ENCODE measurements at regions not wholly inside any gene's neighbourhood (a gene's known extent, or its start where the extent isn't known, plus 50 kb on each side); places are given as distances from the start of the nearest gene placed in this dataset.
"Not testable (repeated sequence)": the region's sequence is repeated elsewhere in the genome, so short reads cannot be mapped to it uniquely, and the experiment has no call there.

- H3K27me3 ChIP-seq (ENCODE audit: control insufficient read depth, insufficient read depth, low read length); H3K36me3 ChIP-seq (ENCODE audit: control insufficient read depth, insufficient read depth, low read length); H3K4me3 ChIP-seq (ENCODE audit: low read length); H3K4me1 ChIP-seq (ENCODE audit: control insufficient read depth, insufficient read depth, low read length); H3K27ac ChIP-seq (ENCODE audit: low read depth, low read length); H3K9ac ChIP-seq (ENCODE audit: low read length): not testable (repeated sequence)
Measured at GRCh38 chr11:134719940-134720690, 308.1 kb upstream of the B3GAT1 start.

DNA sequence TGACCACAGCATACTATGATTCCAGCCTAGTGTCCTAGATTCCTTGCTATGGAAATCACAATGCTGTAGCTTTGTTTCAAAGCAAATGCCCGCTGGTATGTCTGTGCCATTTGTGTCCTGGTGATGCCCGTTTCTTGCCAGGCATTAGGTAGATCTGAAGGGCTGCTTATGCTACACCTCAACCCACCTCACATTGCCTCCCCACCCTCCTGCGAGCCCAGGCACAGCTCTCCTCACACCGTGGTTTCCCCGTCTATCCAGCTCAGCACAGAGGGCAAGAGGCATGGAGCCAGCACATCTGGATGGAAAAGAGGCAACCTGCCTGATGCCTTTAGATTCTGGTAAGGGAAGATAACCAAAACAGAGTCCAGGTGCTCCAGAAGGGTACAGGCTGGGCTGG lies 307.4 kb upstream of the B3GAT1 start:
- Histone ChIP-seq H3K27me3 (ENCODE audit: control insufficient read depth, insufficient read depth, low read length) (no peaks in the 10 kb centered on the region), H3K36me3 (ENCODE audit: control insufficient read depth, insufficient read depth, low read length) (no peaks in the 10 kb centered on the region), H3K9ac (ENCODE audit: low read length) (no peak overlapping the region), H3K4me1 (ENCODE audit: control insufficient read depth, insufficient read depth, low read length) (no peaks in the 10 kb centered on the region), H3K27ac (ENCODE audit: low read depth, low read length) (no peak overlapping the region), H3K4me3 (ENCODE audit: low read length) (no peak overlapping the region)

- no peak overlapping the region for H3K4me3 ChIP-seq (ENCODE audit: low read length)
- no peak overlapping the region for H3K27ac ChIP-seq (ENCODE audit: low read depth, low read length)
- H3K9ac ChIP-seq (ENCODE audit: low read length), result no peak overlapping the region
- no peaks in the 10 kb centered on the region for H3K36me3 ChIP-seq (ENCODE audit: control insufficient read depth, insufficient read depth, low read length)
- H3K4me1 ChIP-seq (ENCODE audit: control insufficient read depth, insufficient read depth, low read length), result no peaks in the 10 kb centered on the region
- no peaks in the 10 kb centered on the region for H3K27me3 ChIP-seq (ENCODE audit: control insufficient read depth, insufficient read depth, low read length)
Measured at GRCh38 chr11:134716582-134716981, 304.5 kb upstream of the B3GAT1 start.

DNA sequence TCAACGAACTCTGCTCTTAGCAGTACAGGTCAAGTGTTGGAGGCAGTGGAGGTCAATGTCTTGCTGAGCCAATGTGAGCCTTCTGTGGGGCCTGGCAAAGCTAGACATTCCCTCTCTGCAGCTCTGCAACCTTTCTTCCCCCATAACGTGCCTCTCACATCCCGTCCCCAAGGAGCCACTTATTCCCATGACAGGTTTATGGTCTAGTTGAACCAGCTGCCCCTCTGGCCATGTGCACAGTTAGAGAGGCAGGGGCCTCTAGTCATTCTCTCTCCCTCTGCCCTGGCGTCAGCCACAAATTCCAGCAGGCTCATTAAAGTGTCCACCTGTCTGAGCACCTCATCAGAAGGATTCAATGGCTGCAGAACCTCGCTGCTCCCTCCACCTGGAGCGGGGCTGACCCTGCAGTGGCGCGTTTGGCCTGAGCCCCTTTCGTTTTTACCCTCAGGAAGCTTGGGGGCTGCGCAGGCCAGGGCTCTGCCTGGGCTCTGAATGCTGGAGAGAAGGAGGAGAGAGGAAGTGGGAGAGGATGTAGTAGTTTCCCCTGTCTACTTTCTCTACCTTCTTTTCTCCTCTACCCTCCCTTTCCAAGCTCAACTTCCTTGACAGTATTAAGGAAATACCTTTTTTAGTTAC lies 302.1 kb upstream of the B3GAT1 start:
- H3K4me3 ChIP-seq (ENCODE audit: low read length), result no peak overlapping the region
- H3K9ac ChIP-seq (ENCODE audit: low read length), result no peak overlapping the region
- no peaks in the 10 kb centered on the region for H3K36me3 ChIP-seq (ENCODE audit: control insufficient read depth, insufficient read depth, low read length)
- no peaks in the 10 kb centered on the region for H3K4me1 ChIP-seq (ENCODE audit: control insufficient read depth, insufficient read depth, low read length)
- H3K27me3 ChIP-seq (ENCODE audit: control insufficient read depth, insufficient read depth, low read length), result no peaks in the 10 kb centered on the region
- H3K27ac ChIP-seq (ENCODE audit: low read depth, low read length), result no peak overlapping the region

DNA sequence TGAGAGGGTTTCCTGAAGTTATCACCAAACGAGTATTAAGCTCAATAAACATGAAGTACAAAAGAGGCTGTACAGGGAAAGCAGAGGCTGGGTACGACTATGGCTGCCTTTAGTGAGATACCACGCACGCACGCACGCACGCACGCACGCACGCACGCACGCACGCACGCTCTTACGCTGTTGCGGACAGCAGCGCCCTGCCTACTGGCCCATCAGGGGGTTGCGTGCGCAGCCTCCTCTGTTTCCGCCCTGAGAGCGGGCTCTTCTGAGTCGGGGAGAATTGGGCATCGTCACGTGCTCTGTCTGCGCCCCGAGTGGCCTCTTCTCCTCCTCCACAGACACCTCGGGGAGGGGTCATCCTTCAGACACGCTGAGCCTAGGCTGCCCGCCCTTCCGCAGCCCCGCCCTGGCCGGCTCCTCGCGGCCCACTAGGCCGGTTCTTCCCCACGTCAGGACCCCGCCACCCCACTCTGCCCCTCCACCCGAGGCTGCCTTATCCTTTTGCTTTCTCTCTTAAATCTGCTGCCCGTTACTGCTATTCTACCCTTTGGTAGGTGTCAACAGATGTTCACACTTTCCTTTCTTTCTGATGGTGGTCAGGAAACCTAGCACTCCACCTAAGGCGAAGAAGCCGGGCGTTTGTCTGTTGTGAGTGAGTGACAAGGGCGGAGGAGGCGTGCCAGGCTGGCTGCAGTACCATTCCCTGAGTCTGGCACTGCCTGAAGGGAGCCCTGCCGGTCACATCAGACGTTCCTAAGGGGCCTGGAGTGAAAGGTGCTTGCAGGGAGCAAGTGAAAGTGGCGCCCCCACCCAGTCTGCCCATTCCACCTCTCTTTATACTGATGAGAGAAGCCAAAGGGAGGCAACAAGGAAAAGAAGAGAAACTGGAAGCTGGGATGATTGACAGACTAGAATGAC lies 300.4 kb upstream of the B3GAT1 start:
- Histone ChIP-seq H3K27ac (ENCODE audit: low read depth, low read length) (no peak overlapping the region), H3K4me1 (ENCODE audit: control insufficient read depth, insufficient read depth, low read length) (no peaks in the 10 kb centered on the region), H3K36me3 (ENCODE audit: control insufficient read depth, insufficient read depth, low read length) (no peaks in the 10 kb centered on the region), H3K4me3 (ENCODE audit: low read length) (no peak overlapping the region), H3K9ac (ENCODE audit: low read length) (no peak overlapping the region), H3K27me3 (ENCODE audit: control insufficient read depth, insufficient read depth, low read length) (no peaks in the 10 kb centered on the region)

- Histone ChIP-seq H3K27me3 (ENCODE audit: control insufficient read depth, insufficient read depth, low read length) (no peaks in the 10 kb centered on the region), H3K36me3 (ENCODE audit: control insufficient read depth, insufficient read depth, low read length) (no peaks in the 10 kb centered on the region), H3K4me3 (ENCODE audit: low read length) (no peak overlapping the region), H3K4me1 (ENCODE audit: control insufficient read depth, insufficient read depth, low read length) (no peaks in the 10 kb centered on the region), H3K9ac (ENCODE audit: low read length) (no peak overlapping the region), H3K27ac (ENCODE audit: low read depth, low read length) (no peak overlapping the region)
Measured at GRCh38 chr11:134711588-134711987, 299.5 kb upstream of the B3GAT1 start.

- no peaks in the 10 kb centered on the region for H3K4me1 ChIP-seq (ENCODE audit: control insufficient read depth, insufficient read depth, low read length)
- H3K36me3 ChIP-seq (ENCODE audit: control insufficient read depth, insufficient read depth, low read length), result no peaks in the 10 kb centered on the region
- no peak overlapping the region for H3K27ac ChIP-seq (ENCODE audit: low read depth, low read length)
- no peak overlapping the region for H3K9ac ChIP-seq (ENCODE audit: low read length)
- H3K4me3 ChIP-seq (ENCODE audit: low read length), result no peak overlapping the region
- H3K27me3 ChIP-seq (ENCODE audit: control insufficient read depth, insufficient read depth, low read length), result no peaks in the 10 kb centered on the region
Measured at GRCh38 chr11:134710861-134711407, 298.9 kb upstream of the B3GAT1 start.

DNA sequence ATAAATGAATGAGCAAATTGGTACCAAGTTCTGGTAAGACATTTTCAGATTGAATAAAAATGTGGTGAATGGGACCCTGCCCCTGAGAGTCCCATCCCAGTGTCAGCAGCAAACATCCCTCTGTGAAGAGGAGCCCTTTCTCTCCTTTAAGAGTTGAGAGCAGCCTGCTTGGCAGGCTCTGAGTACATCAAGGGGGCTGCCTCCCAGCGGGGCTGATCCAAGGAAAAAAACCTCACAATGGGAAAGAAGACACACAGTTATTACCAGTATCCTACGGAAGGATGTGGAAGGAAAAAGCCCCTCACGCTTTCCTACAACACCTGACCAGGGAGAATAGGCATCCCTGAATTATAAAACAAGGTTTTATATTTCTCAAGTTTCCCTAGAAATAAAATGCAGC lies 293.8 kb upstream of the B3GAT1 start:
- Histone ChIP-seq H3K27ac (ENCODE audit: low read depth, low read length) (no peak overlapping the region), H3K27me3 (ENCODE audit: control insufficient read depth, insufficient read depth, low read length) (no peaks in the 10 kb centered on the region), H3K4me1 (ENCODE audit: control insufficient read depth, insufficient read depth, low read length) (no peaks in the 10 kb centered on the region), H3K36me3 (ENCODE audit: control insufficient read depth, insufficient read depth, low read length) (no peaks in the 10 kb centered on the region), H3K9ac (ENCODE audit: low read length) (no peak overlapping the region), H3K4me3 (ENCODE audit: low read length) (no peak overlapping the region)

- Histone ChIP-seq H3K4me1 (ENCODE audit: control insufficient read depth, insufficient read depth, low read length) (no peaks in the 10 kb centered on the region), H3K4me3 (ENCODE audit: low read length) (no peak overlapping the region), H3K27ac (ENCODE audit: low read depth, low read length) (no peak overlapping the region), H3K36me3 (ENCODE audit: control insufficient read depth, insufficient read depth, low read length) (no peaks in the 10 kb centered on the region), H3K9ac (ENCODE audit: low read length) (no peak overlapping the region), H3K27me3 (ENCODE audit: control insufficient read depth, insufficient read depth, low read length) (no peaks in the 10 kb centered on the region)
Measured at GRCh38 chr11:134702827-134703226, 290.8 kb upstream of the B3GAT1 start.

DNA sequence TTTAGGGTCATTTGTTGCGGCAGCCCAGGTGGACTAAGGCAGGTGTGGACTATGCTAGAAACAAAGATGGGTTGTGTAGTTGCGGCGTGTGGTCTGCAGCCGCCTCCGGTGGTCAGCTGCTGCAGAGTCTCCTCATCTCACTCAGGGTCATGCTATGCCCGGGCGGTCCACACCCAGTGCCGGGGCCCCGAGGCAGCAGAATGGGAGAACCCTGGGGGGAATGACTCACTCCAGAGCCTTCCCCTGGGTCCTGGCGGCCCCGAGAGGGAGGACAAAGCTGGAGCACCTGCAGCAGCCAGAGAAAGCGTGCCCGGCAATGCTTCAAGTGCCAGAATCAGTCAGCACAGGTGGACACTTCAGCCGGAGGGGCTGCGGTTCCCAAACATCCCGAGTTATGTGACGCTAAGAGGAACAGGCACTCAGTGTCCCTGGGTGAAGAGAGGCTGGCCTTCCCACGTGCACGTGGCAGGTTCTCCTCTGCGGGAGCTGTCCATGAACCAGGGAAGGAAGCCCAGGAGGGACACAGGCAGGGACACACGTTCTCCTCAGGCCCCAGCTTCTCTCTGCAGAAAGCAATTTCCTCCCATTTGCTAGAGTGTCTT lies 289.6 kb upstream of the B3GAT1 start:
- H3K9ac ChIP-seq (ENCODE audit: low read length), result no peak overlapping the region
- H3K27ac ChIP-seq (ENCODE audit: low read depth, low read length), result no peak overlapping the region
- no peaks in the 10 kb centered on the region for H3K4me1 ChIP-seq (ENCODE audit: control insufficient read depth, insufficient read depth, low read length)
- no peaks in the 10 kb centered on the region for H3K27me3 ChIP-seq (ENCODE audit: control insufficient read depth, insufficient read depth, low read length)
- no peak overlapping the region for H3K4me3 ChIP-seq (ENCODE audit: low read length)
- H3K36me3 ChIP-seq (ENCODE audit: control insufficient read depth, insufficient read depth, low read length), result no peaks in the 10 kb centered on the region

GRCh38 chr11:134700101-134700640 lies 288.1 kb upstream of the B3GAT1 start:
- no peaks in the 10 kb centered on the region for H3K36me3 ChIP-seq (ENCODE audit: control insufficient read depth, insufficient read depth, low read length)

DNA sequence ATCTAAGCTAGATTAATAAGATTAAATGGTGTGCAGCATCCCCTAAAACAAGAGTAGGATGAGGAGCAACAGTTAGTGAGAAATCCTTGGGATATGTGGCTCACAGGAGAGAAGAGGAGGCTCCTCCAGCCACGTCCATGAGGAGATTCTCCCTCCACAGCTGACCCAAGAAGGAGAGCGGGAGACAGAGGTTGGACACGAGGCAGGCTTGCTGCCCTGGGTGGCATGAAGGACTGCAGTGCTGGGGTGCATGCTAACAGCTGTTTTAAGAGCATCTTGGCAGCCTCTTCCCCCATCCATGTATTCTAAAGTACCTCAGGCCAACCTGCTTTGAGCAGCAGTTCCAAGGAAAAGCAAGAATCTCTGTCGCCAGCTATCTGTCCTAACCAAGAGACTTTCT lies 284.4 kb upstream of the B3GAT1 start:
- Histone ChIP-seq H3K27ac (ENCODE audit: low read depth, low read length) (no peak overlapping the region), H3K4me1 (ENCODE audit: control insufficient read depth, insufficient read depth, low read length) (no peaks in the 10 kb centered on the region), H3K4me3 (ENCODE audit: low read length) (no peak overlapping the region), H3K9ac (ENCODE audit: low read length) (no peak overlapping the region), H3K27me3 (ENCODE audit: control insufficient read depth, insufficient read depth, low read length) (no peaks in the 10 kb centered on the region), H3K36me3 (ENCODE audit: control insufficient read depth, insufficient read depth, low read length) (no peaks in the 10 kb centered on the region)

More at GRCh38 chr11:134700101-134700640, 288.1 kb upstream of the B3GAT1 start:
- Histone ChIP-seq H3K9ac (ENCODE audit: low read length) (no peak overlapping the region), H3K27ac (ENCODE audit: low read depth, low read length) (no peak overlapping the region), H3K4me1 (ENCODE audit: control insufficient read depth, insufficient read depth, low read length) (no peaks in the 10 kb centered on the region), H3K4me3 (ENCODE audit: low read length) (no peak overlapping the region), H3K27me3 (ENCODE audit: control insufficient read depth, insufficient read depth, low read length) (no peaks in the 10 kb centered on the region)
